ENCODE measurements at regions not wholly inside any gene's neighbourhood (a gene's known extent, or its start where the extent isn't known, plus 50 kb on each side); places are given as distances from the start of the nearest gene placed in this dataset.

GRCh38 chr5:110996742-110997141 lies 74.8 kb upstream of the TSLP start:
- no peak overlapping the region for H3K4me3 Mint-ChIP-seq
- Histone ChIP-seq H3K79me2 (ENCODE audit: insufficient read depth, low read length) (no peaks in the 10 kb centered on the region), H3K27me3 (ENCODE audit: control insufficient read depth in 2 of 2, insufficient read depth in 2 of 2, low read length in 2 of 2) (no peaks in the 10 kb centered on the region), H3K9me3 (replicated peaks in 1 of 2; ENCODE audit: control insufficient read depth in 1 of 2, insufficient read depth in 1 of 2, low read length in 2 of 2) (no peaks in the 10 kb centered on the region), H4K20me1 (ENCODE audit: insufficient read depth, low read length) (no peaks in the 10 kb centered on the region), H3K4me2 (replicated peaks; ENCODE audit: extremely low read depth, low read length, poor library complexity, severe bottlenecking) (no peak overlapping the region), H2AFZ (ENCODE audit: insufficient read depth, low read depth, low read length, poor library complexity, severe bottlenecking) (no peak overlapping the region), H3K4me3 (replicated peaks in 1 of 3; ENCODE audit: low read depth in 2 of 3, low read length in 3 of 3) (no peak overlapping the region), H3K9ac (ENCODE audit: insufficient read depth, low read length, poor library complexity, severe bottlenecking) (no peak overlapping the region), H3K36me3 (replicated peaks in 1 of 2; ENCODE audit: control insufficient read depth in 1 of 2, insufficient read depth in 2 of 2, low read length in 2 of 2) (no peaks in the 10 kb centered on the region), H3K4me1 (ENCODE audit: control insufficient read depth in 1 of 2, insufficient read depth in 2 of 2, low read length in 2 of 2) (no peaks in the 10 kb centered on the region), H3K27ac (ENCODE audit: low read depth in 1 of 2, low read length in 2 of 2) (no peak overlapping the region)
- H3K36me3 Mint-ChIP-seq, result no peaks in the 10 kb centered on the region
- H3K4me1 Mint-ChIP-seq, result no peaks in the 10 kb centered on the region
- DNase-seq, result no peak
- no peak overlapping the region for H3K27ac Mint-ChIP-seq
- peaks cover under 1 to 13% (median 7%) of the 10 kb centered on the region in 7 donors for H3K9me3 Mint-ChIP-seq
- no peak for TF ChIP-seq CTCF (IDR thresholded peaks at IDR 0.05)
- H3K27me3 Mint-ChIP-seq (ENCODE audit: low read depth in 3 of 3), result peaks cover 0 to 4% (median 3%) of the 10 kb centered on the region in 3 donors
- intact Hi-C loops (cut with micrococcal nuclease), result no loop called here
- 0% methylated on average over 1 of the region's 2 CpGs for WGBS (ENCODE audit: insufficient coverage)

- Histone ChIP-seq H3K9ac (ENCODE audit: insufficient read depth, low read length, poor library complexity, severe bottlenecking) (no peak overlapping the region), H3K36me3 (replicated peaks in 1 of 2; ENCODE audit: control insufficient read depth in 1 of 2, insufficient read depth in 2 of 2, low read length in 2 of 2) (no peaks in the 10 kb centered on the region), H3K27ac (ENCODE audit: low read depth in 1 of 2, low read length in 2 of 2) (no peak overlapping the region), H2AFZ (ENCODE audit: insufficient read depth, low read depth, low read length, poor library complexity, severe bottlenecking) (no peak overlapping the region), H3K79me2 (ENCODE audit: insufficient read depth, low read length) (no peaks in the 10 kb centered on the region), H4K20me1 (ENCODE audit: insufficient read depth, low read length) (no peaks in the 10 kb centered on the region), H3K4me2 (replicated peaks; ENCODE audit: extremely low read depth, low read length, poor library complexity, severe bottlenecking) (no peak overlapping the region), H3K9me3 (replicated peaks in 1 of 2; ENCODE audit: control insufficient read depth in 1 of 2, insufficient read depth in 1 of 2, low read length in 2 of 2) (no peaks in the 10 kb centered on the region), H3K4me3 (replicated peaks in 1 of 3; ENCODE audit: low read depth in 2 of 3, low read length in 3 of 3) (no peak overlapping the region), H3K4me1 (ENCODE audit: control insufficient read depth in 1 of 2, insufficient read depth in 2 of 2, low read length in 2 of 2) (no peaks in the 10 kb centered on the region), H3K27me3 (ENCODE audit: control insufficient read depth in 2 of 2, insufficient read depth in 2 of 2, low read length in 2 of 2) (no peaks in the 10 kb centered on the region)
- no peak overlapping the region for H3K4me3 Mint-ChIP-seq
- intact Hi-C loops (cut with micrococcal nuclease), result no loop called here
- no peak for TF ChIP-seq CTCF (IDR thresholded peaks at IDR 0.05)
- H3K4me1 Mint-ChIP-seq, result no peaks in the 10 kb centered on the region
- H3K27me3 Mint-ChIP-seq (ENCODE audit: low read depth in 3 of 3), result peaks cover 0 to 3% (median 3%) of the 10 kb centered on the region in 3 donors
- H3K36me3 Mint-ChIP-seq, result no peaks in the 10 kb centered on the region
- WGBS (ENCODE audit: insufficient coverage), result no CpG with 5 or more reads among the region's 3 CpGs
- DNase-seq, result no peak
- H3K27ac Mint-ChIP-seq, result no peak overlapping the region
- H3K9me3 Mint-ChIP-seq, result peaks cover 2 to 10% (median 7%) of the 10 kb centered on the region in 7 donors
Observed at GRCh38 chr5:111002036-111002435, 69.5 kb upstream of the TSLP start.

All from CD14-positive monocyte (primary cell).